Inflammatory macrophage treated with lipopolysaccharide for 4 hours (primary cell): ENCODE measurements at regions not wholly inside any gene's neighbourhood (a gene's known extent, or its start where the extent isn't known, plus 50 kb on each side); places are given as distances from the start of the nearest gene placed in this dataset.
"Not testable (repeated sequence)": the region's sequence is repeated elsewhere in the genome, so short reads cannot be mapped to it uniquely, and the experiment has no call there.

ENCODE experiments used
- DNase-seq: peaks from one replicate; pipeline ENCODE4 v3.0.0-alpha.2; 2020

GRCh38 chr22:22946131-22946530, 58.5 kb downstream of the IGLL5 start:
- DNase-seq, result peak; percentile 46

DNA sequence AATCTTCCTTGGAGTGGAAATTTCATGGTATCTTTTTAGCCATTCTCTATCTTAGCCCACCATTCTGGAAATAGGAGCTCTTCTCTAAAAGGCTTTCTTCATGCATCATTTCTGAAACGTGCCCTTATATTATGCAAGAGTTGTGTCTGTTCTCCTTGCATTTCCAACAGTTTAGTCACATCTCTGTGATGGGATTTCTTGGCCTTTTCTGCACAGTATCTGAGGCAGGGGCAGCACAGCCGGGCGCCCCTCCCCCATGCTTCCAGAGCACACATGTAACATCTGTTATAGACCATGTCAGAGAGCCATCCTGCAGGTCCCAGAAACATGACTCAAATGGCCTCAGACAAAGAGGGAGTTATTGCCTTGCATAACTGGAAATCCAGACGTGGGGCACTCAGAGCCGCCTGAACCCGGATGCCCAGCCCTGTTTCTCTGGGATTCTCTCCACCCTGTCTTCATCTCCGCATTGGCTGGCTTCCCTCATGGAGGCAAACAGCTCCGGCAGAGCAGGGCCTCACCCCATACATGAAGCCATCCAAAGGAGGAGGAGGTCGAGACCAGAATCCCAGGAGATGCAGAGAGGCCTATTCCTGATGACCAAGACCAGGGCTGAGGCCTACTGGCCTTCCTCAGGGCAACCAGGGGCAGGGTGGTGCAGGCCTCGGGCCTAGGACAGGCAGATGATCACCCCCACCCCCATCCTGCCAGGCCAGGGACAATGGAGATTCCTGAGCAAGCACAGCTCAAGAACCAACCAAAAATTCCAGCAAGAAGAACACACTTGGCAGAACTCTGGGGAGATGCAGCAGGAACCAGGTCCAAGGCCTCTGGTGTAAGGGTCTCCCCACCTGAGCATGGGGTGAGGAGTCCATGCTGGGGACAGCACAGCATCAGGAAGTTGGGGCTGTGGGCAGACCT, 61.3 kb downstream of the IGLL5 start:
- DNase-seq, result peak; percentile 48

- DNase-seq, result no peak
Observed at GRCh38 chr22:22949953-22950352, 62.3 kb downstream of the IGLL5 start.

- no peak for DNase-seq
Observed at GRCh38 chr22:22951035-22951434, 63.4 kb downstream of the IGLL5 start.

- no peak for DNase-seq
Observed at GRCh38 chr22:22952531-22953280, 65.1 kb downstream of the IGLL5 start.

GRCh38 chr22:22953791-22954190, 66.2 kb downstream of the IGLL5 start:
- DNase-seq, result no peak

DNA sequence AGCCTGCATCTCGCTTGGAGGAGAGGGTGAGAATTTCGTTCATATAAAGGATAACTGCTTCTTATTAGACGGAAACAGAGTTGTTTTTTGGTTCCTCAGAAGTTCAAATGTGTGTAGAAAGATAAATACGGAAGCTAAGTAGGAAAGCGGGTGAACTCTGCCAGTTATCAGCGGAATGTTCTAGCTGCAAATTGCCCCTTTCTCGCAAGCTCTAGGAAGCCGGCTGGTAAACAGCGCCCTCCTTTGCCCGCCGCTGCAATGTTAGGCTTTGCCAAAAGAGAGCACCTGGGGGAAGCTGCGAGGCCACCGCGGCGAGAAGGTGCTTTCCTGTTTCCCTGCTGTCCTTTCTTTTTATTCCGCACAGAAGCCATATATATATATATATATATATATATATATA, 67.0 kb downstream of the IGLL5 start:
- peak; percentile 26 for DNase-seq

GRCh38 chr22:22955276-22955798, 67.7 kb downstream of the IGLL5 start:
- no peak for DNase-seq

DNA sequence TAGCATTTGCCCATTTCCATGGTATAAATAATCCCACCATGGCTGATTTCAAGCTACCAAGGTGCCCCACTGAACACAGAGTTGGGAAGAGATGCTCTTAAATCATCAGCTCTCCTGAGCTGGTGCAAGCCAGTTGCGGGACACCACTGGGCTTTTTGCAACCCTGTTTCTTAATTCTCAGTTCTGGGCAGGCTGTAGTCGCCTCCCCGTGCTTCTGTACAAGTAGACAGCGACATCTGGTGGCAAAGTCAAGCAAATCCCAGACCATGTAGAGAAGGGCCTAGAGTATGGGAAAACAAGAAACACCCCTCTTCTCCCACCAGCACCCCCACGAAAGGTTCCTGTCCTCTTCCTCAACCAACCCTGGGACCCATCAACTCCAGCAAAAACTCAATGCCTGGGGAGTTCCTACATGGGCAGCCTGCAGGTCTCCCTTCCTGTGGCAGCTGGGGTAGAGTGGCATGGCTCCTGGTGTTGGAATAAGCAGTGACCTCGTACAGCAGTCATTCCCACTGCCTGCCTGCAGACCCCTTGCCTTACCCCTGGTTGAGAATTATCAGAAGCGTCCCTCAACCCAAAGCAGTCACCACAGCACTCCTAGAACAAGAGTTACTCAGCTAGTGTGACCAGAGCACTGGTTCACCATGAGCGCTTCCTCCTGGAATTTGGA, 68.4 kb downstream of the IGLL5 start:
- DNase-seq, result peak; percentile 76

GRCh38 chr22:22957090-22957489, 69.5 kb downstream of the IGLL5 start:
- no peak for DNase-seq

DNA sequence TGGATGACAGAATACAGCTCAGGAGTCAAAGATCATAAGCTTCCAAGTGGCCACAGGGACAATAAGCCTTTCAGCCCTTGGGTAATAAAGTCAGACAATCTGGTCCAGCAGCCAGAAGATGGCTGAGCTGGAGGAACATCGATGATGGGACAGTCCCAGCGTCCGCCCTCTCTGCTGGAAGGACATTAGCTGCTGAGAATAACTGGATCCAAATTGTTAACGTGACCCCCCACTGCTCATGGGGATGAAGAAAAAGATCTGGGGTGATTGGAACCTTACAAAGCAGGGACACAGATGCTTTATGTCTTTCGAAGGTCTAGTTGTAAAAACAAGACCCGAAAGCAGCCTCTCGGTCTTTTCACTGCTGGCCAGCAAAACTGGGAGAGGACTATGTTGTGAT, 71.0 kb downstream of the IGLL5 start:
- DNase-seq, result no peak

GRCh38 chr22:22959147-22959827, 71.7 kb downstream of the IGLL5 start:
- DNase-seq, result peak; percentile 63

DNA sequence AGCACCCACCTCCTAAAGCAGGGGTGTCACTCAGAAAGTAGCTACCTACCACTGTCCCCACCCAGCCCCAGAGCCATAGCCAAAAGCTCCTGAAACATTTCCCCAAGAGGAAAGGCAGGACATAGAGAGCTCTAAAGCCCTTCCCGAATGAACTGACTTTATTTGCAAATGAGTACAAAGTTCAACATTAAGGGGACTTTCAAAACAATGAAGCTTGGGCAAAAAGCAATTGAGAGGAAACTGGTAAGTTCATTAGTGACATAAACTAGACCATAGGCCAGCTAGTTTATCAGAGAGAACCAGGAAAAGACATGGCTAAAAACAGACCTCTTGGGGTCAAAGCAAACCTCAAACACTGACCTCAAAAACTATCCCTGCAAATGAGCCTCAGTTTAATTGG, 72.7 kb downstream of the IGLL5 start:
- no peak for DNase-seq

- DNase-seq, result no peak
Observed at GRCh38 chr22:22961574-22961973, 74.0 kb downstream of the IGLL5 start.

GRCh38 chr22:22968366-22968765, 80.8 kb downstream of the IGLL5 start:
- DNase-seq, result no peak

- not testable (repeated sequence) for DNase-seq
Observed at GRCh38 chr22:22972605-22973004, 85.0 kb downstream of the IGLL5 start.

DNA sequence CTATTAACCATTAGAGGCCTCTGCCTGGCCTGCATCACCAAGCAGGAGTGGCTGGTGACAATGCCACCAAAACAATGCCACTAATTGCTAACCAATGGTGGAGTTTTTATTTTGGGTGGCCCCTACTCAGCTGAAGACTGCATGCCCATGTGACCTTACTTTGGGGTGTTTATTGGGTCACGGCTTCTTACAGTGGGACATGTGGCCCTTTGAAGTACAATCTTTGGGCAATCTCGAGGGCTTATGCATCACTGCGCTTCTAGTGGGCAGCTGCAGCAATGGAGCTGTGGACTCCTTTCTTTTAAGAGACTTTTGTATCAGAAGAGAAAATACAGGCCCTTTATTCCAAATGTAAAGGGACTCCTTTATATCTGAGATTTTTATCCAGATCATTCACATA, 85.7 kb downstream of the IGLL5 start:
- no peak for DNase-seq

GRCh38 chr22:22974156-22974555, 86.5 kb downstream of the IGLL5 start:
- DNase-seq, result no peak

DNA sequence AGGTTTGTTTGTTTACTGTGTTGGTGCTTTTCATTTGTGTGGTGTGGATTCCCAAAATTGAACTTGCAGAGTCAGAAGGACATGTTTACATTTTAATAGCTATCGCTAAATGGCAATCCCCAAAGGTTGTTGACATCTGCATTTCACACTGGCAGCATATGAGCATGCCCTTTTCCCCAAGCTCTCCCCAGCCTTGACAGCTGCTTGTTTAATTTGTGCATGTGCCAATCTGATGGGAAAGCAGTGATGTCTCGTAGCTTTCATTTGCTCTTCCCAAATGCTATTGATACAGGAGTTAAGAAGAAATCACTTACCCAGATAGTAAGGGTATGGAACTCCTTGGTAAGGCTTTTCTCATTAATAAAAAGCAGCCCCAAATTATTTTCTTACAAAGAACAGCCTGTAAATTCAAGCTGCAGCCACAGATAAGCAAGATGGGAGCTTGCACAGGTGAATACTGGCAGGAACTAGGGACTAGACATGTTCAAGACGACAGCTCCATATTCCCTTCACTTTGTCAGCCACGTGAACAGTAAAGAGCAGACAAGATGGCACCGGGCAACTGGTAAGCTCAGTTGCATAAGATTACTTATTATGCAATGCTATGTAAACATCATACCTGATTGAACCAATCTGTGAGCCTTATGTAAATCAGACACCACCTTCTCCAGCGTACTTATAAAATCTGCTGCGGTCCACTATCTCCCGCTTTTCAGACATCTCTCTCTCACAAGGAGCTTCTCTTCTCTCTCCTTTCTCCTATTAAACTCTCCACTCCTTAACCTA, 87.4 kb downstream of the IGLL5 start:
- no peak for DNase-seq

DNA sequence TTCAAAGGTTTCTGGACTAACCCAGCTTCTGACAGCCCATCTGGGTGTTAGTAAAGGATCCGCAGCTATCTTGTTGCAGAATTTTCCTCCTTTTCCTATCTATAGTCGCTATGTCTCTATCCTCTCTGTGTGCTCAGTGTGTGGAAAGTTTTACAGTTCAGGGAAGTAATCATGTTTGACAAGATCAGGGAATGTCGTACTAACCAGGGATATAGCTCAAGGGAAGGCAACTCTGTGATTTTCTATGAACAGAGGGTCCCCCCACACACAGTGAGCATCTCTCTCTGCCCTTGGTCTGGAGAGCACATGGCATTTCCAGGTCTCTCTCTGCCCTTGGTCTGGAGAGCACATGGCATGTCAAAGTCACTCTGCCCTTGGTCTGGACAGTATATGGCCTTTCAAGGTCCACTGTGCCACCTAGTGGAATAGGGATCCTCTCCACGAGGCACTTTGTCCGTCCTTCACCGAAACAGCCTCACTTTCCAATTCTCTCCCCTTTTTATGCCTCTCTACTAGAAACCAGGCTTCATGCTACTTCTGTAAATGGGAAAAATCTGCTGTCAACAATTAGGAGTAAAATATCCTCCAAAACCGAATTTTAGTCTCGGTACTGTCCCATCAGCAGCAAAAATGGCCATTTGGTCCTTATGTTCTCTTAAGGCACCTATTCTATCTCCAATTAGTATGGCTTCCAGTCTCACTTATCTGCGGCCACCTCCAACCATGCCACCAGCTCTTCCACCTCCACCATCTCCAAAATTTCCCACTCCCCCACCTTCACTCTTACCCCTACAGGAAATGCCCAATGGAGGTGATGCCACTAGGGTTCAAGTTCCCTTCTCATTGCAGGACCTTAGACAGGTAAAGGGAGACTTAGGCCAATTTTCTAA, 88.7 kb downstream of the IGLL5 start:
- DNase-seq, result no peak
